ENCODE measurements at regions not wholly inside any gene's neighbourhood (a gene's known extent, or its start where the extent isn't known, plus 50 kb on each side); places are given as distances from the start of the nearest gene placed in this dataset.
A peak's percentile ranks its signal among the peaks of the same experiment; 100 is the strongest.

- H3K27me3 ChIP-seq (ENCODE audit: low read depth, low read length): peaks cover 65% of the 10 kb centered on the region
- no peaks in the 10 kb centered on the region for H4K20me1 ChIP-seq (ENCODE audit: insufficient read depth, low read length)
- H3K9ac ChIP-seq (ENCODE audit: low read length): no peak overlapping the region
- H2AFZ ChIP-seq (ENCODE audit: low read depth, low read length): no peak overlapping the region
- TF ChIP-seq EZH2phosphoT487 (IDR thresholded peaks at IDR 0.05; ENCODE audit: low read depth) (no peak), CTCF (IDR thresholded peaks at IDR 0.05; ENCODE audit: low read depth, low read length) (no peak)
- H3K79me2 ChIP-seq (ENCODE audit: low read length): no peaks in the 10 kb centered on the region
- H3K4me1 ChIP-seq (ENCODE audit: low read length): peaks cover 4% of the 10 kb centered on the region; the same call in 1 of the 2 replicates
- H3K4me3 ChIP-seq (ENCODE audit: low read length): no peak overlapping the region
- H3K27ac ChIP-seq (ENCODE audit: low read length): no peak overlapping the region
- H3K9me3 ChIP-seq (ENCODE audit: insufficient read depth, low read length): no peaks in the 10 kb centered on the region
- H3K36me3 ChIP-seq (replicated peaks; ENCODE audit: low read depth, low read length): no peaks in the 10 kb centered on the region
- no peak overlapping the region for H3K4me2 ChIP-seq (ENCODE audit: low read length)
Measured at GRCh38 chr11:131063638-131064037, 147.4 kb upstream of the SNX19 start.

- TF ChIP-seq EZH2phosphoT487 (IDR thresholded peaks at IDR 0.05; ENCODE audit: low read depth) (no peak), CTCF (IDR thresholded peaks at IDR 0.05; ENCODE audit: low read depth, low read length) (peak; percentile 94)
- no peaks in the 10 kb centered on the region for H4K20me1 ChIP-seq (ENCODE audit: insufficient read depth, low read length)
- H2AFZ ChIP-seq (ENCODE audit: low read depth, low read length): no peak overlapping the region
- H3K36me3 ChIP-seq (replicated peaks; ENCODE audit: low read depth, low read length): no peaks in the 10 kb centered on the region
- H3K4me2 ChIP-seq (ENCODE audit: low read length): no peak overlapping the region
- peaks cover 57% of the 10 kb centered on the region for H3K27me3 ChIP-seq (ENCODE audit: low read depth, low read length)
- H3K4me3 ChIP-seq (ENCODE audit: low read length): no peak overlapping the region
- H3K9me3 ChIP-seq (ENCODE audit: insufficient read depth, low read length): no peaks in the 10 kb centered on the region
- H3K4me1 ChIP-seq (ENCODE audit: low read length): peaks cover 4% of the 10 kb centered on the region; the same call in 1 of the 2 replicates
- no peak overlapping the region for H3K27ac ChIP-seq (ENCODE audit: low read length)
- H3K9ac ChIP-seq (ENCODE audit: low read length): no peak overlapping the region
- no peaks in the 10 kb centered on the region for H3K79me2 ChIP-seq (ENCODE audit: low read length)
Measured at GRCh38 chr11:131064373-131064991, 148.2 kb upstream of the SNX19 start.

- no peaks in the 10 kb centered on the region for H3K36me3 ChIP-seq (replicated peaks; ENCODE audit: low read depth, low read length)
- H3K4me3 ChIP-seq (ENCODE audit: low read length): no peak overlapping the region
- no peak overlapping the region for H3K4me2 ChIP-seq (ENCODE audit: low read length)
- peaks cover 45% of the 10 kb centered on the region for H3K27me3 ChIP-seq (ENCODE audit: low read depth, low read length)
- TF ChIP-seq CTCF (IDR thresholded peaks at IDR 0.05; ENCODE audit: low read depth, low read length) (no peak), EZH2phosphoT487 (IDR thresholded peaks at IDR 0.05; ENCODE audit: low read depth) (no peak)
- no peaks in the 10 kb centered on the region for H4K20me1 ChIP-seq (ENCODE audit: insufficient read depth, low read length)
- H3K79me2 ChIP-seq (ENCODE audit: low read length): no peaks in the 10 kb centered on the region
- no peak overlapping the region for H3K9ac ChIP-seq (ENCODE audit: low read length)
- no peaks in the 10 kb centered on the region for H3K9me3 ChIP-seq (ENCODE audit: insufficient read depth, low read length)
- H3K4me1 ChIP-seq (ENCODE audit: low read length): peaks cover 4% of the 10 kb centered on the region; the same call in 1 of the 2 replicates
- no peak overlapping the region for H3K27ac ChIP-seq (ENCODE audit: low read length)
- no peak overlapping the region for H2AFZ ChIP-seq (ENCODE audit: low read depth, low read length)
Measured at GRCh38 chr11:131065435-131066413, 149.4 kb upstream of the SNX19 start.

GRCh38 chr11:131066551-131066950 lies 150.3 kb upstream of the SNX19 start:
- Histone ChIP-seq H3K27ac (ENCODE audit: low read length) (no peak overlapping the region), H3K36me3 (replicated peaks; ENCODE audit: low read depth, low read length) (no peaks in the 10 kb centered on the region), H3K4me1 (ENCODE audit: low read length) (peaks cover 4% of the 10 kb centered on the region; the same call in 1 of the 2 replicates), H3K4me3 (ENCODE audit: low read length) (no peak overlapping the region), H3K27me3 (ENCODE audit: low read depth, low read length) (peaks cover 37% of the 10 kb centered on the region), H2AFZ (ENCODE audit: low read depth, low read length) (no peak overlapping the region), H3K9me3 (ENCODE audit: insufficient read depth, low read length) (no peaks in the 10 kb centered on the region), H3K9ac (ENCODE audit: low read length) (no peak overlapping the region), H3K79me2 (ENCODE audit: low read length) (no peaks in the 10 kb centered on the region), H3K4me2 (ENCODE audit: low read length) (no peak overlapping the region), H4K20me1 (ENCODE audit: insufficient read depth, low read length) (no peaks in the 10 kb centered on the region)
- TF ChIP-seq EZH2phosphoT487 (IDR thresholded peaks at IDR 0.05; ENCODE audit: low read depth) (no peak), CTCF (IDR thresholded peaks at IDR 0.05; ENCODE audit: low read depth, low read length) (no peak)

All from OCI-LY3 (cell line).